Activated T-cell treated with anti-CD3 and anti-CD28 coated beads, Interleukin-2, amount 50 U/mL, for 72 hours (primary cell): ENCODE measurements at regions not wholly inside any gene's neighbourhood (a gene's known extent, or its start where the extent isn't known, plus 50 kb on each side); places are given as distances from the start of the nearest gene placed in this dataset.
A peak's percentile ranks its signal among the peaks of the same experiment; 100 is the strongest.

Experiments
- ATAC-seq, 2 donors: fragments of 150-1000 bp; cut with Tn5 transposase; replicated peaks in 1 of 2; 2 replicates each; pipeline ENCODE4 v1.10.0; 2021; ENCODE audit warnings: moderate library complexity in 2 of 2, mild to moderate bottlenecking in 1 of 2
- DNase-seq, 2 donors: peaks; one replicate each; pipeline ENCODE4 v3.0.0; 2021 to 2022; ENCODE audit warnings: mixed read lengths in 1 of 2
- H3K27ac Mint-ChIP-seq: one replicate; pipeline ENCODE4 v1.8.0; 2022; ENCODE audit warnings: mild to moderate bottlenecking, moderate library complexity, mixed read lengths
- H3K27me3 Mint-ChIP-seq: one replicate; pipeline ENCODE4 v1.8.0; 2022; ENCODE audit warnings: low read depth, mixed read lengths
- H3K36me3 Mint-ChIP-seq, 2 donors: one replicate each; pipeline ENCODE4 v1.8.0; 2022; ENCODE audit warnings: mixed read lengths in 2 of 2, mild to moderate bottlenecking in 1 of 2; ENCODE audit not compliant: insufficient read depth in 2 of 2
- H3K4me1 Mint-ChIP-seq: one replicate; pipeline ENCODE4 v1.8.0; 2022; ENCODE audit warnings: low read depth, mixed read lengths
- H3K4me3 Mint-ChIP-seq, 2 donors: one replicate each; pipeline ENCODE4 v1.8.0; 2022; ENCODE audit warnings: mild to moderate bottlenecking in 2 of 2, mixed read lengths in 2 of 2, moderate library complexity in 2 of 2
- H3K9me3 Mint-ChIP-seq, 2 donors: one replicate each; pipeline ENCODE4 v1.8.0; 2022; ENCODE audit warnings: mixed read lengths in 2 of 2

DNA sequence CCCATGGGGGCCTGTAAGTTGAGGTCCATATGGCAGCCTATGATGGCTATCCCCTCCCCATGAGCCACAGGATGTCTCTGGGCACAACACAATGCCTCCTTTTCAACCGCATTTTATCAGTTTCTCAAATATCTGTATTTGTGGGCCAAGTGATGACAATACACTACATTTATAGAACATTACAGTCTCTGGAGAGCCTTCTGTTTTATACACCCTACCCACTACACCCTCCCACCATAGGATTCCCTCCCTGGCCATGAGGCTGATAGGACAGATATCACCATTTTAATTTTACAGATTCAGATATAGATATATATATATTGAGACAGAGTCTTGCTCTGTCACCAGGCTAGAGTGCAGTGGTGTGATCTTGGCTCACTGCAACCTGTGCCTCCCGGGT is 236.8 kb downstream of the ENC1 start:
- Mint-ChIP-seq H3K4me3 (no peak overlapping the region), H3K9me3 (no peaks in the 10 kb centered on the region), H3K27ac (no peak overlapping the region), H3K27me3 (peaks cover 1% of the 10 kb centered on the region), H3K4me1 (peaks cover 5% of the 10 kb centered on the region), H3K36me3 (no peaks in the 10 kb centered on the region)
- ATAC-seq (no peak), DNase-seq (no peak)

- H3K27me3 Mint-ChIP-seq = no peaks in the 10 kb centered on the region
- H3K36me3 Mint-ChIP-seq = no peaks in the 10 kb centered on the region
- DNase-seq (no peak), ATAC-seq (no peak)
- H3K27ac Mint-ChIP-seq = no peak overlapping the region
- no peak overlapping the region for H3K4me3 Mint-ChIP-seq
- H3K4me1 Mint-ChIP-seq = peaks cover 5% of the 10 kb centered on the region
- H3K9me3 Mint-ChIP-seq = no peaks in the 10 kb centered on the region
Measured at GRCh38 chr5:74402553-74402952, 238.0 kb downstream of the ENC1 start.

GRCh38 chr5:74401946-74402320 is 238.6 kb downstream of the ENC1 start:
- H3K4me1 Mint-ChIP-seq = peaks cover 5% of the 10 kb centered on the region
- no peaks in the 10 kb centered on the region for H3K27me3 Mint-ChIP-seq
- no peak overlapping the region for H3K4me3 Mint-ChIP-seq
- H3K9me3 Mint-ChIP-seq = no peaks in the 10 kb centered on the region
- H3K27ac Mint-ChIP-seq = no peak overlapping the region
- ATAC-seq = no peak
- H3K36me3 Mint-ChIP-seq = no peaks in the 10 kb centered on the region
- DNase-seq = no peak

DNA sequence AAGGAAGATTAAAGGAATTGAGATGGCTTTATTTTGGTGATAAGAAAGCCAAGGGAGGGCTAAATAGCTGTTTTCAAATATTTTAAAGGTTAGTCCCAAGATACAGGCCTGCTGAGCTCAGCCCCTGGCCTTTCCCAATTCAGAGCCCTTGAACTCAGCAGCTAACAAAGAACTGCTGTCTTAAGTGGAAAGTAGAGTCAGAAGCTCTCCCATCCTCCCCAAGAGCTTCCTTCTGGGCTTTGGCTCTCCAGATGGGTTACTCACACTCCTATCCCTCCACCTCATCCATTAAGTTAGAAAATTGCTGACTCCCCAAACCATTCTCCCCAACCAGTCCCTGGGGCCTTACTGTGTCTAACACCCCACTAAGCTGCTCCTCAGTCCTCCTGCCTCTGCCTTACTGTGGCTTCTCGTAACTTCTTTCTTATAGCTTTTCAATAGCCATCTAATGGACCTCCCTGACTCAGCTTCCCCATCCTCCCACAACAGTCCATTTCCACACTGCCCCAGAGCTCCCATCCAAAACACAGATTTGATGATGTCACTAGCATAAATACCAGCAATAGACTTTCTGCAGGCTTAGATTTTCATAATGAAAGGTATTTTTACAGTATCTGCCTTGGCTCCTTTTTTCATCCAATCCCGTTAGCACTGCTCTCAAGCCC is 239.1 kb downstream of the ENC1 start:
- Mint-ChIP-seq H3K9me3 (no peaks in the 10 kb centered on the region), H3K36me3 (no peaks in the 10 kb centered on the region), H3K4me3 (no peak overlapping the region), H3K27me3 (no peaks in the 10 kb centered on the region), H3K27ac (no peak overlapping the region), H3K4me1 (peaks cover 5% of the 10 kb centered on the region)
- ATAC-seq = no peak
- DNase-seq = no peak

DNA sequence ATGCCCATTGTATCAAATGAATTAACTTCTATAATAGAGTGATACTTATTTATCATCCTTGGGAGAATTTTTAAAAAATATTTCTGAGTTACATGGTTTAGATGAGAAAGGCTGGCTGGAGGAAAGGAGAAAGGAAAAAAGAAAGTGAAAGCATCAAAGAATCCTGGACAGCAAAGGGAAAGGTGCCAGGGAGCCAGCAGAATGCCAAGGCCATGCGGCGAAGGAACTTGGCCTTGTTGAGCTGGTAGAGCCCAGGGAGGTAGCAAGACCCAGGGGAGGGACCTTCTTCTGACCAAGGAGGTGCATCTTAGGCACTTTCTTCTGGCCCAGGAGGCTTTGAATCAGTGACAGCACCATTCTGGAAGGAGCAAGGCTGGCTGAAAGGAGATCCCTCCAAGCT is 240.5 kb downstream of the ENC1 start:
- DNase-seq (no peak), ATAC-seq (no peak)
- Mint-ChIP-seq H3K9me3 (no peaks in the 10 kb centered on the region), H3K36me3 (no peaks in the 10 kb centered on the region), H3K4me3 (no peak overlapping the region), H3K27me3 (no peaks in the 10 kb centered on the region), H3K4me1 (peaks cover 5% of the 10 kb centered on the region), H3K27ac (no peak overlapping the region)

GRCh38 chr5:74396913-74397622 is 243.5 kb downstream of the ENC1 start:
- no peak overlapping the region for H3K4me3 Mint-ChIP-seq

DNA sequence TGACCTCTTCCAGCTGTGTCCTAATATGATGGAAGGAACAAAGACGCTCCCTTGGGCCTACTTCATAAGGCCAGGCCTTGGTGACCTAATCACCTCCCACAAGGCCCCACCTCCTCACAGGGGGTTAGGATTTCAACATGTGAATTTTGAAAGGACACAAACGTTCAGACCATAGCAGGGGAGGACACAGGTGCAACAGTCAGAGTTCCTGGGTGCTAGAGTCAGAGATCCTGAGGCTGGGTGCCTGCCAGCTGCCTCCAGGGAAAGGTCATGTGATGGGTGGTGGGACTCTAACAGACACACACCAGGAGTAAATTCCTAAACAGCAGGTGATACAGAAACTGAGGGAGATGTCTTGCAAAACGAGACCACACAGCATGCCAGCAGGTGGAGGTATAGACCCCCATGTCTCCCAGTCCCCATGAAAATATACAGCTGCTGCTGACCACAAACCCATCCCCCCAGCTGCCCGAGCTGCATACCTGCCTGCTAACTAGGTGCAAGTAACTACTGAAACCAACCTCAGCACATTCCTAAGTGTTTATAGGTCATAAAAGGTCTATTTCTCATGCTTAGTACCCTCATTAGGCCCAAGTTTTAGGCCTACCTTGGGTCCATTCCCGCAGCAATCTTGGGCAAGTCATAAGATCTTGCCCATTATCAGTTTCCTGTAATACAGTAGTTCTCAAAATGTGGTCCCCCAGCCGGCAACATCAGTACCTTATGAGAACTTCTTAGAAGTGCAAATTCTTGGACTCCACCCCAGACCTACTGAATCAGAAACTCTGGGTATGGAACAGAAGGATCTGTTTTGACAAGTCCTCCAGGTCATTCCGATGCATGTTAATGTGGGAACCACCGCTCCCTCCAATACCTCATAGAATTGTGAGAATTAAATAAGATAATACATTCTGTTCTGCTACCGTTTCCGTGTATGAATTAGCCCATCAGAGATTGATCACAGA is 245.3 kb downstream of the ENC1 start:
- H3K27me3 Mint-ChIP-seq = peaks cover 1% of the 10 kb centered on the region
- no peaks in the 10 kb centered on the region for H3K9me3 Mint-ChIP-seq
- ATAC-seq (no peak), DNase-seq (no peak)
- H3K4me3 Mint-ChIP-seq = no peak overlapping the region
- H3K27ac Mint-ChIP-seq = no peak overlapping the region
- H3K36me3 Mint-ChIP-seq = no peaks in the 10 kb centered on the region
- H3K4me1 Mint-ChIP-seq = peaks cover 14% of the 10 kb centered on the region

More at GRCh38 chr5:74396913-74397622, 243.5 kb downstream of the ENC1 start:
- Mint-ChIP-seq H3K27me3 (no peaks in the 10 kb centered on the region), H3K9me3 (no peaks in the 10 kb centered on the region), H3K4me1 (peaks cover 13% of the 10 kb centered on the region), H3K27ac (no peak overlapping the region), H3K36me3 (no peaks in the 10 kb centered on the region)
- DNase-seq = no peak
- ATAC-seq = no peak

- Mint-ChIP-seq H3K4me1 (peaks cover 18% of the 10 kb centered on the region), H3K27me3 (peaks cover 6% of the 10 kb centered on the region), H3K27ac (no peak overlapping the region), H3K36me3 (no peaks in the 10 kb centered on the region), H3K4me3 (no peak overlapping the region), H3K9me3 (no peaks in the 10 kb centered on the region)
- ATAC-seq = no peak
- no peak for DNase-seq
Measured at GRCh38 chr5:74394528-74394915, 246.0 kb downstream of the ENC1 start.

- peak in 1 of 2 donors; percentile 52 for ATAC-seq
- no peaks in the 10 kb centered on the region for H3K36me3 Mint-ChIP-seq
Measured at GRCh38 chr5:74393943-74394342, 246.6 kb downstream of the ENC1 start.

GRCh38 chr5:74392711-74393351 is 247.7 kb downstream of the ENC1 start:
- Mint-ChIP-seq H3K27me3 (peaks cover 6% of the 10 kb centered on the region), H3K4me1 (peaks cover 18% of the 10 kb centered on the region), H3K9me3 (no peaks in the 10 kb centered on the region), H3K36me3 (no peaks in the 10 kb centered on the region), H3K4me3 (no peak overlapping the region), H3K27ac (no peak overlapping the region)
- ATAC-seq (no peak), DNase-seq (no peak)

More at GRCh38 chr5:74393943-74394342, 246.6 kb downstream of the ENC1 start:
- Mint-ChIP-seq H3K9me3 (no peaks in the 10 kb centered on the region), H3K27me3 (peaks cover 6% of the 10 kb centered on the region), H3K27ac (no peak overlapping the region), H3K4me3 (no peak overlapping the region), H3K4me1 (peaks cover 18% of the 10 kb centered on the region)
- no peak for DNase-seq

DNA sequence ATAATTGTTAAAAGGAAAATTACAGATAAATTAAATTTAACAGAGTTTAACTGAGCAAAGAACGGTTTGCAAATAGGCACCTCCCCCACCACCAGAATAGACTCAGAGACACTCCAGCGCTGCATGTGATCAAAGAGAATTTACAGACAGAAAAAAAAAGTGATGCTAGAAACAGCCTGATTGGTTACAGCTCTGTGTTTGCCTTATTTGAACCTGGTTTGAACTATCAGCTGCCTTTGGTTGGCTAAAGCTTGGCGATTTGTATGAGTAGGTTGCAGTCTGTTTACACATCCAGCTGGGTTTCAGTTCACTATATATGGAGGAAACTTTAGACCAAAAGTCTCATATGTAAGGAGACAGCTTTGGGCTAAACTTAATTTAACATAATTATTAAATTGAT is 249.1 kb downstream of the ENC1 start:
- H3K27ac Mint-ChIP-seq = no peak overlapping the region

GRCh38 chr5:74390822-74391221 is 249.7 kb downstream of the ENC1 start:
- no peak overlapping the region for H3K4me3 Mint-ChIP-seq
- ATAC-seq = no peak
- no peak for DNase-seq
- H3K4me1 Mint-ChIP-seq = peaks cover 18% of the 10 kb centered on the region
- H3K27ac Mint-ChIP-seq = no peak overlapping the region
- no peaks in the 10 kb centered on the region for H3K9me3 Mint-ChIP-seq
- H3K36me3 Mint-ChIP-seq = no peaks in the 10 kb centered on the region
- H3K27me3 Mint-ChIP-seq = peaks cover 6% of the 10 kb centered on the region

More for the DNA sequence above, 249.1 kb downstream of the ENC1 start:
- Mint-ChIP-seq H3K36me3 (no peaks in the 10 kb centered on the region), H3K4me1 (peaks cover 18% of the 10 kb centered on the region), H3K27me3 (peaks cover 6% of the 10 kb centered on the region), H3K9me3 (no peaks in the 10 kb centered on the region), H3K4me3 (no peak overlapping the region)
- DNase-seq (no peak), ATAC-seq (no peak)

GRCh38 chr5:74390306-74390637 is 250.3 kb downstream of the ENC1 start:
- Mint-ChIP-seq H3K4me1 (peaks cover 18% of the 10 kb centered on the region), H3K27me3 (peaks cover 6% of the 10 kb centered on the region)
- DNase-seq = no peak

More at GRCh38 chr5:74390306-74390637, 250.3 kb downstream of the ENC1 start:
- no peaks in the 10 kb centered on the region for H3K36me3 Mint-ChIP-seq
- no peaks in the 10 kb centered on the region for H3K9me3 Mint-ChIP-seq
- no peak overlapping the region for H3K27ac Mint-ChIP-seq
- H3K4me3 Mint-ChIP-seq = no peak overlapping the region
- no peak for ATAC-seq
